ENCODE measurements at regions not wholly inside any gene's neighbourhood (a gene's known extent, or its start where the extent isn't known, plus 50 kb on each side); places are given as distances from the start of the nearest gene placed in this dataset.

DNA sequence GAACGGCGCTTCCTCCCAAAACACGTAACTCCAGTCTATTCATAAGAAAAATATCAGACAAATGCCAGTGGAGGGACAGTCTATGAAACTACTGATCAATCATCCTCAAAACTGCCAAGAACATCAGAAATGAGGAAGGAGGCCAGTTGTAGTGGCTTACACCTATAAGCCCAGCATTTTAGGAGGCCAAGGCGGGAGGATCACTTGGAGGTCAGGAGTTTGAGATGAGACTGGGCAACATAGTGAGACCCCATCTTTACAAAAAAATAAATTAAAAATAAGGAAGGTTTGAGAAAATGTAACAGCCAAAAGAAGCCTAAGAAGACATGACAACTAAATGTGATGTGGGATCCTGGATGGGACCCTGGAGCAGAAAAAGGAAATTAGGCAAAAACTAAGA is 58.9 kb upstream of the MIER3 start:
- no peak overlapping the region for H2AFZ ChIP-seq (ENCODE audit: low read length)
- no peaks in the 10 kb centered on the region for H3K4me1 ChIP-seq (ENCODE audit: insufficient read depth, low read length)
- no peak overlapping the region for H2BK5ac ChIP-seq (ENCODE audit: insufficient read length, low read length)
- H3K9me3 ChIP-seq (ENCODE audit: control insufficient read depth, low read depth, low read length), result no peaks in the 10 kb centered on the region
- H2BK120ac ChIP-seq (ENCODE audit: low read depth, low read length, poor library complexity, severe bottlenecking), result no peak overlapping the region
- no peak overlapping the region for H2BK12ac ChIP-seq (ENCODE audit: insufficient read length, low read depth, low read length)
- H3K36me3 Mint-ChIP-seq (ENCODE audit: insufficient read depth in 1 of 3, low read depth in 3 of 3), result no peaks in the 10 kb centered on the region
- H3K79me1 ChIP-seq (ENCODE audit: insufficient read depth, low read depth, low read length, poor library complexity, severe bottlenecking), result no peaks in the 10 kb centered on the region
- H3K9me3 Mint-ChIP-seq, result no peaks in the 10 kb centered on the region
- H3K79me2 ChIP-seq (ENCODE audit: insufficient read depth, low read length), result no peaks in the 10 kb centered on the region
- no peak overlapping the region for H4K5ac ChIP-seq (ENCODE audit: insufficient read length, low read depth, low read length)
- no peak overlapping the region for H3K27ac Mint-ChIP-seq
- no peaks in the 10 kb centered on the region for H3K27me3 ChIP-seq (ENCODE audit: insufficient read depth, low read length)
- no peak overlapping the region for H4K91ac ChIP-seq (ENCODE audit: insufficient read length, low read depth, low read length)
- H2AK5ac ChIP-seq (ENCODE audit: insufficient read length, low read length), result no peak overlapping the region
- H3K27me3 Mint-ChIP-seq (ENCODE audit: low read depth), result no peaks in the 10 kb centered on the region
- H3K18ac ChIP-seq (ENCODE audit: insufficient read length, low read depth, low read length), result no peak overlapping the region
- H3K4me3 Mint-ChIP-seq, result no peak overlapping the region
- WGBS (ENCODE audit: extremely low coverage, insufficient read length, low lambda C conversion rate), result no CpG with 5 or more reads among the region's 4 CpGs
- H3K9ac ChIP-seq (ENCODE audit: extremely low read depth, insufficient read length, low read length), result no peak overlapping the region
- no peak overlapping the region for H2BK20ac ChIP-seq (ENCODE audit: low read depth, low read length, poor library complexity, severe bottlenecking)
- H3K23me2 ChIP-seq (ENCODE audit: insufficient read length, low read depth, low read length, poor library complexity, severe bottlenecking), result no peaks in the 10 kb centered on the region
- H3K4me1 Mint-ChIP-seq, result peaks cover 16 to 20% of the 10 kb centered on the region in 2 experiments
- H3T11ph ChIP-seq (ENCODE audit: low read length), result no peak overlapping the region
- no peaks in the 10 kb centered on the region for H4K20me1 ChIP-seq (ENCODE audit: control insufficient read depth, insufficient read depth, insufficient read length)
- H3K23ac ChIP-seq (ENCODE audit: insufficient read length, low read depth, low read length), result no peak overlapping the region
- no peak overlapping the region for H3K4ac ChIP-seq (ENCODE audit: low read depth, low read length)
- H3K14ac ChIP-seq (ENCODE audit: insufficient read depth, low read length), result no peak overlapping the region
- H3K4me2 ChIP-seq (ENCODE audit: insufficient read depth, insufficient read length, low read length), result no peak overlapping the region
- H2BK15ac ChIP-seq (ENCODE audit: low read depth, low read length), result no peak overlapping the region
- no peak overlapping the region for H4K8ac ChIP-seq (replicated peaks; ENCODE audit: insufficient read length, low read depth, low read length)
- TF ChIP-seq, protein P1, sequence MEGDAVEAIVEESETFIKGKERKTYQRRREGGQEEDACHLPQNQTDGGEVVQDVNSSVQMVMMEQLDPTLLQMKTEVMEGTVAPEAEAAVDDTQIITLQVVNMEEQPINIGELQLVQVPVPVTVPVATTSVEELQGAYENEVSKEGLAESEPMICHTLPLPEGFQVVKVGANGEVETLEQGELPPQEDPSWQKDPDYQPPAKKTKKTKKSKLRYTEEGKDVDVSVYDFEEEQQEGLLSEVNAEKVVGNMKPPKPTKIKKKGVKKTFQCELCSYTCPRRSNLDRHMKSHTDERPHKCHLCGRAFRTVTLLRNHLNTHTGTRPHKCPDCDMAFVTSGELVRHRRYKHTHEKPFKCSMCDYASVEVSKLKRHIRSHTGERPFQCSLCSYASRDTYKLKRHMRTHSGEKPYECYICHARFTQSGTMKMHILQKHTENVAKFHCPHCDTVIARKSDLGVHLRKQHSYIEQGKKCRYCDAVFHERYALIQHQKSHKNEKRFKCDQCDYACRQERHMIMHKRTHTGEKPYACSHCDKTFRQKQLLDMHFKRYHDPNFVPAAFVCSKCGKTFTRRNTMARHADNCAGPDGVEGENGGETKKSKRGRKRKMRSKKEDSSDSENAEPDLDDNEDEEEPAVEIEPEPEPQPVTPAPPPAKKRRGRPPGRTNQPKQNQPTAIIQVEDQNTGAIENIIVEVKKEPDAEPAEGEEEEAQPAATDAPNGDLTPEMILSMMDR (conservative IDR thresholded peaks at IDR 0.05), result no peak
- no peak overlapping the region for H3K56ac ChIP-seq (ENCODE audit: insufficient read length, low read depth, low read length)
- H3K27ac ChIP-seq (ENCODE audit: insufficient read length, low read depth, low read length), result no peak overlapping the region
- DNase-seq, result no peak

Data from H9 (cell line).